SK-N-SH (cell line): ENCODE measurements at regions not wholly inside any gene's neighbourhood (a gene's known extent, or its start where the extent isn't known, plus 50 kb on each side); places are given as distances from the start of the nearest gene placed in this dataset.

Experiments
- CTCF ChIA-PET: fragments of 300-600, 350-600 bp; formaldehyde crosslinking; extraction: SDS; loops from one replicate; lab custom pipeline; 2021; lab: Yijun Ruan, JAX
- POLR2A ChIA-PET: fragments of 350-600 bp; sonication (Branson Sonifier 250); formaldehyde crosslinking; extraction: SDS; loops from one replicate; lab custom pipeline; 2020; ENCODE audit warnings: antibody characterized with exemption, inconsistent platforms; lab: Yijun Ruan, JAX
- DNase-seq: peaks from one replicate; pipeline ENCODE4 v3.0.0; 2012
- H2AFZ ChIP-seq: fragments of 200-600 bp; sonication (generic); 2 replicates; pipeline ENCODE4 v1.8.1; 2016; ENCODE audit warnings: antibody characterized with exemption, mild to moderate bottlenecking, low read depth
- H3F3A ChIP-seq: fragments of 200-600 bp; sonication (generic); replicated peaks from 2 replicates; pipeline ENCODE3; 2016; ENCODE audit warnings: antibody characterized with exemption, mild to moderate bottlenecking; ENCODE audit not compliant: insufficient read depth
- H3K27ac ChIP-seq, 2 experiments: fragments of 200-500 bp in 1 of 2; fragments of 200-600 bp in 1 of 2; sonication (Bioruptor generic) in 1 of 2; sonication (generic), shearing (Covaris generic) in 1 of 2; 2 replicates each; pipeline versions ENCODE4 v1.5.1 to v1.6.1; 2014 to 2016; ENCODE audit warnings: low read depth in 2 of 2, inconsistent platforms in 1 of 2, low read length in 1 of 2, mild to moderate bottlenecking in 1 of 2, mixed read lengths in 1 of 2
- H3K27me3 ChIP-seq: fragments of 200-600 bp; sonication (generic), shearing (Covaris generic); 2 replicates; pipeline ENCODE4 v1.6.1; 2016; ENCODE audit warnings: mixed run types; ENCODE audit not compliant: insufficient read depth
- H3K36me3 ChIP-seq, 2 experiments: fragments of 200-500 bp in 1 of 2; fragments of 200-600 bp in 1 of 2; sonication (Bioruptor generic) in 1 of 2; sonication (generic) in 1 of 2; replicated peaks in 1 of 2; 2 replicates each; pipeline versions ENCODE3 to v1.5.1; 2014 to 2016; ENCODE audit warnings: low read length in 1 of 2, mild to moderate bottlenecking in 1 of 2; ENCODE audit not compliant: insufficient read depth in 2 of 2, control insufficient read depth in 1 of 2
- H3K4me1 ChIP-seq, 2 experiments: fragments of 200-500 bp in 1 of 2; fragments of 200-600 bp in 1 of 2; sonication (Bioruptor generic) in 1 of 2; sonication (generic), shearing (Covaris generic) in 1 of 2; 2 replicates each; pipeline versions ENCODE4 v1.5.1 to v1.6.1; 2014 to 2016; ENCODE audit warnings: low read depth in 1 of 2, low read length in 1 of 2, mixed run types in 1 of 2; ENCODE audit not compliant: insufficient read depth in 2 of 2, control insufficient read depth in 1 of 2
- H3K4me2 ChIP-seq: fragments of 200-600 bp; sonication (generic), shearing (Covaris generic); 2 replicates; pipeline ENCODE4 v1.6.1; 2017; ENCODE audit warnings: mixed run types
- H3K4me3 ChIP-seq, 2 experiments: fragments of 200-500 bp in 1 of 2; fragments of 200-600 bp in 1 of 2; sonication (Bioruptor generic) in 1 of 2; sonication (generic), shearing (Covaris generic) in 1 of 2; 2 replicates each; pipeline versions ENCODE4 v1.5.1 to v1.8.1; 2014 to 2016; ENCODE audit warnings: low read depth in 2 of 2, inconsistent platforms in 1 of 2, low read length in 1 of 2, mild to moderate bottlenecking in 1 of 2, mixed read lengths in 1 of 2, moderate library complexity in 1 of 2
- H3K79me2 ChIP-seq: fragments of 200-600 bp; sonication (generic); 2 replicates; pipeline ENCODE4 v1.8.1; 2017; ENCODE audit warnings: mild to moderate bottlenecking; ENCODE audit not compliant: insufficient read depth
- H3K9ac ChIP-seq: fragments of 200-600 bp; sonication (generic); 2 replicates; pipeline ENCODE4 v1.6.1; 2017; ENCODE audit warnings: mixed run types
- H3K9me2 ChIP-seq: fragments of 200-600 bp; sonication (generic); 2 replicates; pipeline ENCODE4 v1.6.1; 2017; ENCODE audit warnings: mixed run types
- H3K9me3 ChIP-seq: fragments of 200-600 bp; sonication (generic); 2 replicates; pipeline ENCODE4 v1.6.1; 2017; ENCODE audit warnings: mixed run types, mild to moderate bottlenecking, moderate library complexity
- H4K20me1 ChIP-seq: fragments of 200-600 bp; sonication (generic); 2 replicates; pipeline ENCODE4 v1.6.1; 2017; ENCODE audit warnings: mild to moderate bottlenecking, mixed run types; ENCODE audit not compliant: insufficient read depth
- ELF1 ChIP-seq: IDR thresholded peaks from 2 replicates; pipeline ENCODE4 v1.4.0; 2012
- FOSL2 ChIP-seq: IDR thresholded peaks from 2 replicates; pipeline ENCODE4 v1.4.0; 2012; ENCODE audit warnings: low read depth, mild to moderate bottlenecking, moderate library complexity, borderline replicate concordance
- FOXJ3 ChIP-seq: sonication (generic); formaldehyde crosslinking; IDR thresholded peaks from 2 replicates; pipeline ENCODE4 v1.5.1; 2020; ENCODE audit warnings: mild to moderate bottlenecking, missing genetic modification reagents
- FOXM1 ChIP-seq: IDR thresholded peaks from 2 replicates; pipeline ENCODE4 v1.4.0; 2012; ENCODE audit warnings: low read depth, mild to moderate bottlenecking
- GABPA ChIP-seq: IDR thresholded peaks from 2 replicates; pipeline ENCODE4 v1.4.0; 2012; ENCODE audit warnings: low read depth, mild to moderate bottlenecking
- JUND ChIP-seq: IDR thresholded peaks from 2 replicates; pipeline ENCODE4 v1.4.0; 2012
- MAX ChIP-seq: IDR thresholded peaks from 2 replicates; pipeline ENCODE4 v1.4.0; 2012; ENCODE audit warnings: low read depth
- MEF2A ChIP-seq: IDR thresholded peaks from 2 replicates; pipeline ENCODE4 v1.4.0; 2012; ENCODE audit warnings: low read depth, borderline replicate concordance
- POLR2AphosphoS5 ChIP-seq: IDR thresholded peaks from 2 replicates; pipeline ENCODE4 v1.6.1; 2012; ENCODE audit warnings: low read depth, low read length
- RAD21 ChIP-seq: IDR thresholded peaks from 2 replicates; pipeline ENCODE4 v1.6.1; 2012; ENCODE audit warnings: mild to moderate bottlenecking, low read length
- REST ChIP-seq: IDR thresholded peaks from 2 replicates; pipeline ENCODE4 v1.6.1; 2012; ENCODE audit warnings: mild to moderate bottlenecking, low read depth, low read length, moderate library complexity
- WGBS: methylation state at CpG from one replicate; pipeline ENCODE4 v1.1.6; 2017; ENCODE audit warnings: low lambda C conversion rate; 5-methylcytosine and 5-hydroxymethylcytosine counted together

- H3K4me2 ChIP-seq: no peak overlapping the region
- ChIA-PET POLR2A (no interaction called here), CTCF (no interaction called here)
- no peak overlapping the region for H3K4me3 ChIP-seq
- H3K9ac ChIP-seq: no peak overlapping the region
- no peak for TF ChIP-seq JUND
- no peak for TF ChIP-seq RAD21
- no peak for TF ChIP-seq FOSL2
- TF ChIP-seq FOXM1: no peak
- TF ChIP-seq MEF2A: no peak
- H3K27ac ChIP-seq: no peak overlapping the region
- no peaks in the 10 kb centered on the region for H3K79me2 ChIP-seq
- no peak for DNase-seq
- no peaks in the 10 kb centered on the region; the same call in 1 of the 2 replicates for H3K9me3 ChIP-seq
- H2AFZ ChIP-seq: no peak overlapping the region
- H3F3A ChIP-seq: no peaks in the 10 kb centered on the region
- no peaks in the 10 kb centered on the region for H3K9me2 ChIP-seq
- no peaks in the 10 kb centered on the region; a peak in 1 of 4 replicates for H3K4me1 ChIP-seq
- H3K36me3 ChIP-seq: no peaks in the 10 kb centered on the region
- no peaks in the 10 kb centered on the region for H4K20me1 ChIP-seq
- no peaks in the 10 kb centered on the region for H3K27me3 ChIP-seq
- WGBS: 5% methylated on average over 2 of the region's 2 CpGs
Measured at GRCh38 chr2:122935506-122935905, 1089.6 kb upstream of the CNTNAP5 start.

- no peak for DNase-seq
- H3K27me3 ChIP-seq: no peaks in the 10 kb centered on the region
- no peak for TF ChIP-seq MAX
- no peak for TF ChIP-seq GABPA
- TF ChIP-seq POLR2AphosphoS5: no peak
- TF ChIP-seq REST: no peak
- no peak for TF ChIP-seq ELF1
- no peak for TF ChIP-seq FOXJ3 (CRISPR knock-in tag)
- ChIA-PET POLR2A (no interaction called here), CTCF (interaction anchor here (0.6 kb wide), 1 partner anchor 1195 kb away, joined by 3 read pairs; no protein-coding TSS in a partner anchor)
- no peaks in the 10 kb centered on the region for H3K36me3 ChIP-seq
- no peak overlapping the region for H2AFZ ChIP-seq
- no peaks in the 10 kb centered on the region for H3K4me1 ChIP-seq
- H3K4me2 ChIP-seq: no peak overlapping the region
- H3K4me3 ChIP-seq: no peak overlapping the region
- no peaks in the 10 kb centered on the region for H3F3A ChIP-seq
- whole genome bisulfite sequencing: 27% methylated on average over 2 of the region's 4 CpGs
- no peak overlapping the region for H3K9ac ChIP-seq
- peaks cover 4% of the 10 kb centered on the region; the same call in 1 of the 2 replicates for H3K9me3 ChIP-seq
- no peaks in the 10 kb centered on the region for H3K9me2 ChIP-seq
- no peaks in the 10 kb centered on the region for H3K79me2 ChIP-seq
- no peaks in the 10 kb centered on the region for H4K20me1 ChIP-seq
- H3K27ac ChIP-seq: no peak overlapping the region
Measured at GRCh38 chr2:122939796-122940195, 1085.3 kb upstream of the CNTNAP5 start.
